GM12892 (cell line): ENCODE measurements at regions not wholly inside any gene's neighbourhood (a gene's known extent, or its start where the extent isn't known, plus 50 kb on each side); places are given as distances from the start of the nearest gene placed in this dataset.

Experiments
- POLR2A ChIP-seq: IDR thresholded peaks from 2 replicates; pipeline ENCODE4 v1.6.1; 2011; ENCODE audit warnings: low read depth, low read length, control low read depth
- POLR2AphosphoS5 ChIP-seq: IDR thresholded peaks from 2 replicates; pipeline ENCODE4 v1.6.1; 2011; ENCODE audit warnings: low read depth, low read length, control low read depth

DNA sequence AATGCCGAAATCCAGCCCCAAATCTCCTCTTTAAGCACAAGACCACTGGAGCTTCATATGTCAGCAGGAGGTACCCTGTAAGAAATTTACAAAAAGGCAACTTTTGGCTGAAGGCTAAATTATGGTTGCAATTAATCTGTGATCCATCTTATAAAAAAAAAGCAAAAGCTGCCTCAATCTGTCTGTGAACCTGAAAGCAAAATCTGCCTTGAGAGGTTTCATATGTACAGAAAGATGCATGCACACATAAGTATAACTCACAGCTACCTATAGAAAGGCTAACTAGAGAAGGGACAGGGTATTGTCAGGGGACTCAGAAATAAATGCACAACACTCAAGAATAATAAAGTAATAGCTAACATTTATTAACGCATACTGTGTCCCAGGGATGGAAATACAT lies 964.2 kb upstream of the ADGRL2 start:
- TF ChIP-seq POLR2AphosphoS5 (no peak), POLR2A (no peak)
